ENCODE measurements at regions not wholly inside any gene's neighbourhood (a gene's known extent, or its start where the extent isn't known, plus 50 kb on each side); places are given as distances from the start of the nearest gene placed in this dataset.

- Histone ChIP-seq H3K4ac (ENCODE audit: low read depth, low read length) (no peak overlapping the region), H3K36me3 (ENCODE audit: control insufficient read depth, insufficient read depth, low read length) (no peaks in the 10 kb centered on the region), H4K91ac (ENCODE audit: insufficient read depth, low read depth, low read length) (no peak overlapping the region), H2AFZ (replicated peaks; ENCODE audit: low read length, poor library complexity) (no peak overlapping the region), H3K23ac (ENCODE audit: low read depth, low read length) (no peak overlapping the region), H3K27ac (ENCODE audit: insufficient read depth, low read length) (no peak overlapping the region), H2BK20ac (ENCODE audit: low read depth, low read length) (no peak overlapping the region), H2BK120ac (ENCODE audit: low read depth, low read length) (no peak overlapping the region), H3K4me2 (ENCODE audit: low read depth, low read length) (no peak overlapping the region), H3K4me3 (ENCODE audit: insufficient read depth, low read depth, low read length) (no peak overlapping the region), H3K14ac (replicated peaks; ENCODE audit: low read depth, low read length) (no peak overlapping the region), H3K18ac (ENCODE audit: low read depth, low read length) (no peak overlapping the region), H3K9me1 (ENCODE audit: insufficient read depth, low read length) (no peaks in the 10 kb centered on the region), H4K5ac (ENCODE audit: low read depth, low read length) (no peak overlapping the region), H2AK5ac (ENCODE audit: low read depth, low read length) (no peak overlapping the region), H2BK5ac (ENCODE audit: low read depth, low read length, poor library complexity, severe bottlenecking) (no peak overlapping the region), H3K4me1 (ENCODE audit: control insufficient read depth, insufficient read depth, low read length) (no peaks in the 10 kb centered on the region), H4K20me1 (ENCODE audit: insufficient read depth, low read length) (no peaks in the 10 kb centered on the region), H3K56ac (ENCODE audit: extremely low read depth, insufficient read depth, low read length) (no peak overlapping the region), H2AK9ac (replicated peaks; ENCODE audit: low read depth, low read length, poor library complexity) (no peak overlapping the region), H3K27me3 (ENCODE audit: control insufficient read depth, insufficient read depth, low read length) (no peaks in the 10 kb centered on the region), H4K8ac (ENCODE audit: low read depth in 2 of 2, low read length in 2 of 2) (no peak overlapping the region), H2BK15ac (ENCODE audit: low read depth, low read length) (no peak overlapping the region), H3K79me1 (ENCODE audit: low read depth in 1 of 2, low read length in 2 of 2) (no peaks in the 10 kb centered on the region), H3K9me3 (ENCODE audit: control insufficient read depth, insufficient read depth, low read length) (peaks cover 5% of the 10 kb centered on the region; the same call in 1 of the 2 replicates), H3K9ac (ENCODE audit: low read depth, low read length) (no peak overlapping the region)
- WGBS, 2 experiments (ENCODE audit: extremely low coverage in 2 of 2, insufficient read length in 1 of 2) = no CpG with 5 or more reads among the region's 2 CpGs
- in situ Hi-C loops (cut with MboI; ENCODE audit: low sequenced_read_pairs) = no loop called here
- no peak for TF ChIP-seq ELK1 (IDR thresholded peaks at IDR 0.05; ENCODE audit: borderline replicate concordance, low read depth, low read length)
- no peak for TF ChIP-seq RCOR1 (IDR thresholded peaks at IDR 0.05; ENCODE audit: insufficient replicate concordance, low read length)
- no peak for TF ChIP-seq CEBPB (IDR thresholded peaks at IDR 0.05; ENCODE audit: low read depth, low read length)
- no peak for TF ChIP-seq MAZ (IDR thresholded peaks at IDR 0.05; ENCODE audit: borderline replicate concordance, low read depth, low read length)
- TF ChIP-seq POLR2A (IDR thresholded peaks at IDR 0.05; ENCODE audit: low read depth, low read length) = no peak
- no peak for TF ChIP-seq USF2 (IDR thresholded peaks at IDR 0.05; ENCODE audit: low read depth, low read length)
- no peak for TF ChIP-seq MXI1 (IDR thresholded peaks at IDR 0.05; ENCODE audit: borderline replicate concordance, low read depth, low read length)
- no peak for TF ChIP-seq RAD21 (IDR thresholded peaks at IDR 0.05; ENCODE audit: low read length)
- no peak for TF ChIP-seq MAFK (IDR thresholded peaks at IDR 0.05; ENCODE audit: low read depth, low read length)
- TF ChIP-seq NFE2L2 (IDR thresholded peaks at IDR 0.05; ENCODE audit: low read depth, low read length) = no peak
- TF ChIP-seq CTCF (conservative IDR thresholded peaks at IDR 0.05; ENCODE audit: low read depth, low read length) = no peak
- no peak for TF ChIP-seq CHD1 (IDR thresholded peaks at IDR 0.05; ENCODE audit: low read depth, low read length)
- no peak for TF ChIP-seq BHLHE40 (IDR thresholded peaks at IDR 0.05; ENCODE audit: low read depth, low read length)
- no TSS peak for BruUV-seq (replicated peaks)
- peak; percentile 3 for DNase-seq
- dilution Hi-C loops (cut with HindIII; ENCODE audit: low sequenced_read_pairs, unreplicated experiment) = no loop called here
- intact Hi-C loops (cut with micrococcal nuclease) = no loop called here
- CTCF ChIA-PET = interaction anchor here (1.1 kb wide), 1 partner anchor 92 kb away, joined by 3 read pairs; no protein-coding TSS in a partner anchor
- peak; percentile 71 for ATAC-seq (ENCODE audit: low read depth)
- POLR2A ChIA-PET (ENCODE audit: unreplicated experiment) = no interaction called here
Observed at GRCh38 chr20:7775072-7775471, 165.2 kb downstream of the HAO1 start.
